ENCODE measurements at regions not wholly inside any gene's neighbourhood (a gene's known extent, or its start where the extent isn't known, plus 50 kb on each side); places are given as distances from the start of the nearest gene placed in this dataset.
"Not testable (repeated sequence)": the region's sequence is repeated elsewhere in the genome, so short reads cannot be mapped to it uniquely, and the experiment has no call there.

DNA sequence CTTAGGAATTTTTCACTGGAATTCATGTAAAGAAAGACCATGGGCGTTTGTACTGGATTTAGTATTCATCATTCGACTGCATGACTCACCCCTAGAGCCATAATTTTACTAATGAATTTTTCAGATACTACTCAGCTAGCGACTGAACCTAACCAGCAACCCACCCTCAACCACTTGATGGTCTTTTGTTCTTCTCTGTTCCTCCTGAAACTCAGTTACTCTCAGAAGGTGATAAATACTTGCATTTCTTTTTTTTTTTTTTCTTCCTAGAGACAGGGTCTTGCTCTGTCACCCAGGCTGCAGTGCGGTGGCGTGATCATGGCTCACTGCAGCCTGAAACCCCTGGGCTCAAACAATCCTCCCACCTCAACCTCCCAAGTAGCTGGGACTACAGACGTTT lies 62.8 kb upstream of the PCAT7 start:
- not testable (repeated sequence) for H3K27ac Mint-ChIP-seq, DNase-seq, H3K27me3 Mint-ChIP-seq, H3K4me3 Mint-ChIP-seq, H3K4me1 Mint-ChIP-seq, H3K9me3 Mint-ChIP-seq, H3K36me3 Mint-ChIP-seq
- peak; percentile 64 to 68 for ATAC-seq (replicated peaks)

DNA sequence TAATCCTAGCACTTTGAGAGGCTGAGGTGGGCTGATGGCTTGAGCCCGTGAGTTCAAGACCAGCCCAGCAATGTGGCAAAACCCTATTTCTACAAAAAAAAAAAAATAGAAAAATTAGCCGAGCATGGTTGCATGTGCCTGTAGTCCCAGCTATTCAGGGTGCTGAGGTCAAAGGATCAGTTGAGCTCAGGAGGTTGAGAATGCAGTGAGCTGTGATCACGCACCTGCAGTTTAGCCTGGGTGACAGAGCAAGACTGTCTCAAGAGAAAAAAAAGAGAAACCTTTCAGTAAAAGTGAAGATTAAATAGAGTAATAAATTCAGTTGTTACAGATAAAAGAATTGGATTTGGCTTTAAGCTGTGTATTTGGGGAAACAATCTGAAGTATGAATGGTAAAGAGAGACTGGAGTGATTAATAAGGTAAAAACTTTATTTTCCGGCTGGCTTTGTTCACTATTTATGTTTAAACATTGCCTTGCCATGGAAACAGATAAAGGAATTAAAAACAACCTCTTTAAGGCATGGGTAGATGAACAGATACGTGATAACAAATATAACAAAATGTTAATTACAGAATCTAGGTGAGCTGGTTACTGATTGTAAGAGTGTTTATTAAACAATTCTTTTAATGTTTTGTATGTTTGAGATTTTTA lies 56.0 kb upstream of the PCAT7 start:
- H3K27me3 Mint-ChIP-seq, result no peaks in the 10 kb centered on the region

DNA sequence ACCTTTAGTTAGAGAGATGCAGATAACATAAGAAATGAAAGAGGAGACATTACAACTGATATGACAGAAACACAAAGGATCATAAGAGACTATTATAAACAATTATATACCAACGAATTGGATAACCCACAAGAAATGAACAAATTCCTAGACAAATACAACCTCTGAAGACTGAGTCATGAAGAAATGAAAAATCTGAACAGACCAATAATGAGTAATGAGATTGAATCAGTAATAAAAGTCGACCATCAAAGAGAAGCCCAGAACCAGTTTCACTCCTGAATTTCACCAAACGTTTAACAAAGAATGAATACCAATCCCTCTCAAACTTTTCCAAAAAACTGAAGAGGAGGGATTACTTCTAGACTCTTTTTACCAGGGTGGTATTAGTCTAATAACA lies 50.5 kb upstream of the PCAT7 start:
- Mint-ChIP-seq H3K4me1 (peaks cover 0 to 4% of the 10 kb centered on the region in 2 donors), H3K4me3 (no peak overlapping the region), H3K27ac (no peak overlapping the region), H3K9me3 (peaks cover 0 to 1% of the 10 kb centered on the region in 2 donors), H3K27me3 (no peaks in the 10 kb centered on the region), H3K36me3 (no peaks in the 10 kb centered on the region)
- DNase-seq (no peak), ATAC-seq (replicated peaks) (no peak)

More for the DNA sequence above, 56.0 kb upstream of the PCAT7 start:
- DNase-seq (no peak), ATAC-seq (replicated peaks) (no peak)
- Mint-ChIP-seq H3K9me3 (no peaks in the 10 kb centered on the region), H3K4me3 (no peak overlapping the region), H3K27ac (no peak overlapping the region), H3K4me1 (peaks cover 0 to 6% of the 10 kb centered on the region in 2 donors), H3K36me3 (no peaks in the 10 kb centered on the region)

Measured in stimulated activated naive B cell treated with anti-CD40 and anti-IgM and Interleukin-4, amounts not matched to agents 10 μg/mL and 1 μg/mL and 100 μg/mL, for 72 hours (primary cell).